Tibial nerve (tissue), 4 donors: ENCODE measurements at regions not wholly inside any gene's neighbourhood (a gene's known extent, or its start where the extent isn't known, plus 50 kb on each side); places are given as distances from the start of the nearest gene placed in this dataset.

Experiments
- DNase-seq, 2 donors: peaks; one replicate each; pipeline ENCODE4 v3.0.0-alpha.2; 2019; ENCODE audit warnings: low spot score in 2 of 2
- H3K27ac ChIP-seq, 4 donors: fragments of 200-600 bp; sonication (generic) in 3 of 4; one replicate each; pipeline ENCODE4 v1.5.1; 2017 to 2019; ENCODE audit warnings: mild to moderate bottlenecking in 1 of 4
- H3K27me3 ChIP-seq, 2 donors: fragments of 200-600 bp; sonication (generic) in 1 of 2; one replicate each; pipeline versions ENCODE4 v1.5.1 to v1.6.0; 2017 to 2019
- H3K36me3 ChIP-seq, 3 donors: fragments of 200-600 bp; sonication (generic); one replicate each; pipeline ENCODE4 v1.5.1; 2018 to 2019
- H3K4me1 ChIP-seq, 4 donors: fragments of 200-600 bp; sonication (generic) in 3 of 4; one replicate each; pipeline ENCODE4 v1.5.1; 2017 to 2019
- H3K4me3 ChIP-seq, 4 donors: fragments of 200-600 bp; sonication (generic) in 3 of 4; one replicate each; pipeline ENCODE4 v1.5.1; 2017 to 2019; ENCODE audit warnings: mild to moderate bottlenecking in 1 of 4, moderate library complexity in 1 of 4
- H3K9me3 ChIP-seq, 4 donors: fragments of 200-600 bp; sonication (generic) in 3 of 4; one replicate each; pipeline ENCODE4 v1.5.1; 2017 to 2019
- CTCF ChIP-seq, 5 experiments: fragments of 200-600 bp in 3 of 5; fragments of 450-650 bp in 2 of 5; sonication (generic) in 3 of 5; IDR thresholded peaks; one replicate each; pipeline ENCODE4 v1.5.1; 2016 to 2019; ENCODE audit warnings: antibody characterized with exemption in 5 of 5, mild to moderate bottlenecking in 3 of 5, moderate library complexity in 2 of 5
- EP300 ChIP-seq, 2 donors: sonication (generic); formaldehyde crosslinking; IDR thresholded peaks; one replicate each; pipeline ENCODE4 v1.6.1; 2017; ENCODE audit warnings: antibody characterized with exemption in 2 of 2, mild to moderate bottlenecking in 1 of 2
- POLR2A ChIP-seq, 2 donors: fragments of 450-650 bp; IDR thresholded peaks; one replicate each; pipeline ENCODE4 v1.6.1; 2017; ENCODE audit warnings: antibody characterized with exemption in 2 of 2, mild to moderate bottlenecking in 2 of 2, moderate library complexity in 2 of 2
- WGBS, 2 donors: methylation state at CpG; one replicate each; pipeline ENCODE4 v1.1.5; 2018; 5-methylcytosine and 5-hydroxymethylcytosine counted together

GRCh38 chr1:101406271-101406670, 169.5 kb downstream of the S1PR1 start:
- Histone ChIP-seq H3K27me3 (no peaks in the 10 kb centered on the region), H3K4me3 (no peak overlapping the region), H3K27ac (no peak overlapping the region), H3K36me3 (no peaks in the 10 kb centered on the region), H3K9me3 (no peaks in the 10 kb centered on the region), H3K4me1 (no peaks in the 10 kb centered on the region)
- TF ChIP-seq POLR2A (IDR thresholded peaks at IDR 0.05) = no peak
- TF ChIP-seq EP300 (IDR thresholded peaks at IDR 0.05) = no peak
- no peak for TF ChIP-seq CTCF (IDR thresholded peaks at IDR 0.05)
- DNase-seq = no peak
- WGBS, 2 donors = 92 to 97% methylated on average over 4 of the region's 4 CpGs

GRCh38 chr1:101406681-101407080, 169.9 kb downstream of the S1PR1 start:
- no peak overlapping the region for H3K27ac ChIP-seq
- no peaks in the 10 kb centered on the region for H3K4me1 ChIP-seq
- no peaks in the 10 kb centered on the region for H3K9me3 ChIP-seq
- no peak overlapping the region for H3K4me3 ChIP-seq
- no peak for TF ChIP-seq POLR2A (IDR thresholded peaks at IDR 0.05)
- no peak for TF ChIP-seq CTCF (IDR thresholded peaks at IDR 0.05)
- no peak for TF ChIP-seq EP300 (IDR thresholded peaks at IDR 0.05)
- 88 to 91% methylated on average over 1 of the region's 1 CpG for WGBS, 2 donors
- no peaks in the 10 kb centered on the region for H3K36me3 ChIP-seq
- no peak for DNase-seq
- H3K27me3 ChIP-seq = no peaks in the 10 kb centered on the region

GRCh38 chr1:101407505-101408211, 170.8 kb downstream of the S1PR1 start:
- 21 to 41% methylated on average over 2 of the region's 2 CpGs for WGBS, 2 donors
- H3K4me3 ChIP-seq = no peak overlapping the region
- no peaks in the 10 kb centered on the region for H3K4me1 ChIP-seq
- no peaks in the 10 kb centered on the region for H3K9me3 ChIP-seq
- DNase-seq = no peak
- H3K27ac ChIP-seq = no peak overlapping the region
- no peaks in the 10 kb centered on the region for H3K27me3 ChIP-seq
- no peaks in the 10 kb centered on the region for H3K36me3 ChIP-seq
- no peak for TF ChIP-seq CTCF (IDR thresholded peaks at IDR 0.05)
- no peak for TF ChIP-seq POLR2A (IDR thresholded peaks at IDR 0.05)
- TF ChIP-seq EP300 (IDR thresholded peaks at IDR 0.05) = no peak

- Histone ChIP-seq H3K9me3 (no peaks in the 10 kb centered on the region), H3K4me1 (no peaks in the 10 kb centered on the region), H3K27ac (no peak overlapping the region), H3K36me3 (no peaks in the 10 kb centered on the region), H3K27me3 (no peaks in the 10 kb centered on the region), H3K4me3 (no peak overlapping the region)
- WGBS, 2 donors = 93 to 98% methylated on average over 1 of the region's 1 CpG
- TF ChIP-seq POLR2A (IDR thresholded peaks at IDR 0.05) (no peak), EP300 (IDR thresholded peaks at IDR 0.05) (no peak), CTCF (IDR thresholded peaks at IDR 0.05) (no peak)
- no peak for DNase-seq
These were observed 171.6 kb downstream of the S1PR1 start for GRCh38 chr1:101408212-101409042.

GRCh38 chr1:101409102-101409501, 172.3 kb downstream of the S1PR1 start:
- H3K9me3 ChIP-seq = no peaks in the 10 kb centered on the region
- TF ChIP-seq CTCF (IDR thresholded peaks at IDR 0.05) (no peak), POLR2A (IDR thresholded peaks at IDR 0.05) (no peak), EP300 (IDR thresholded peaks at IDR 0.05) (no peak)
- H3K27ac ChIP-seq = no peak overlapping the region
- H3K4me3 ChIP-seq = no peak overlapping the region
- no peaks in the 10 kb centered on the region for H3K36me3 ChIP-seq
- no peaks in the 10 kb centered on the region for H3K27me3 ChIP-seq
- no peak for DNase-seq
- H3K4me1 ChIP-seq = no peaks in the 10 kb centered on the region
